IPS DF 6.9 (cell line): ENCODE measurements at regions not wholly inside any gene's neighbourhood (a gene's known extent, or its start where the extent isn't known, plus 50 kb on each side); places are given as distances from the start of the nearest gene placed in this dataset.

Experiments used
- DNase-seq: peaks from one replicate; pipeline ENCODE4 v3.0.0-alpha.2; 2013; ENCODE audit warnings: low read depth, low spot score
- H3K27ac ChIP-seq: one replicate; pipeline ENCODE4 v1.5.1; 2013; ENCODE audit warnings: low read length, control low read depth
- H3K27me3 ChIP-seq: 2 replicates; pipeline ENCODE4 v1.6.1; 2013; ENCODE audit warnings: mild to moderate bottlenecking, low read length; ENCODE audit not compliant: control insufficient read depth, insufficient read depth
- H3K36me3 ChIP-seq: 2 replicates; pipeline ENCODE4 v1.6.1; 2013; ENCODE audit warnings: low read length; ENCODE audit not compliant: control insufficient read depth, insufficient read depth
- H3K4me1 ChIP-seq: 2 replicates; pipeline ENCODE4 v1.6.1; 2013; ENCODE audit warnings: low read length; ENCODE audit not compliant: control insufficient read depth, insufficient read depth
- H3K4me3 ChIP-seq: 2 replicates; pipeline ENCODE4 v1.5.1; 2013; ENCODE audit warnings: mild to moderate bottlenecking, low read length
- H3K9me3 ChIP-seq: 2 replicates; pipeline ENCODE4 v1.6.1; 2013; ENCODE audit warnings: low read length, inconsistent platforms; ENCODE audit not compliant: control insufficient read depth, insufficient read depth
- WGBS: extraction: QIAGEN DNeasy Blood & Tissue Kit; methylation state at CpG from one replicate; pipeline ENCODE4 v1.1.7; 2013; ENCODE audit warnings: mixed read lengths, missing lambda C conversion rate; ENCODE audit not compliant: insufficient read length, insufficient coverage; 5-methylcytosine and 5-hydroxymethylcytosine counted together

- Histone ChIP-seq H3K4me1 (no peaks in the 10 kb centered on the region), H3K36me3 (no peaks in the 10 kb centered on the region), H3K4me3 (no peak overlapping the region), H3K27ac (no peak overlapping the region), H3K27me3 (no peaks in the 10 kb centered on the region), H3K9me3 (no peaks in the 10 kb centered on the region)
- WGBS, result no CpG with 5 or more reads among the region's 6 CpGs
- DNase-seq, result no peak
Measured at GRCh38 chr17:36861531-36861930, 75.7 kb upstream of the LHX1 start.

GRCh38 chr17:36862116-36862920 is 75.0 kb upstream of the LHX1 start:
- WGBS, result no CpG with 5 or more reads among the region's 14 CpGs
- no peak overlapping the region for H3K4me3 ChIP-seq

GRCh38 chr17:36863131-36863530 is 74.1 kb upstream of the LHX1 start:
- Histone ChIP-seq H3K9me3 (no peaks in the 10 kb centered on the region), H3K27me3 (no peaks in the 10 kb centered on the region), H3K4me3 (no peak overlapping the region), H3K4me1 (no peaks in the 10 kb centered on the region; the same call in 1 of the 2 replicates), H3K27ac (no peak overlapping the region), H3K36me3 (no peaks in the 10 kb centered on the region)
- no CpG with 5 or more reads among the region's 6 CpGs for WGBS
- no peak for DNase-seq

More at GRCh38 chr17:36862116-36862920, 75.0 kb upstream of the LHX1 start:
- no peak overlapping the region for H3K27ac ChIP-seq
- no peaks in the 10 kb centered on the region for H3K9me3 ChIP-seq
- H3K36me3 ChIP-seq, result no peaks in the 10 kb centered on the region
- DNase-seq, result no peak
- H3K27me3 ChIP-seq, result no peaks in the 10 kb centered on the region
- no peaks in the 10 kb centered on the region for H3K4me1 ChIP-seq

- Histone ChIP-seq H3K27me3 (no peaks in the 10 kb centered on the region), H3K27ac (no peak overlapping the region), H3K4me3 (no peak overlapping the region), H3K9me3 (no peaks in the 10 kb centered on the region), H3K36me3 (no peaks in the 10 kb centered on the region), H3K4me1 (no peaks in the 10 kb centered on the region; the same call in 1 of the 2 replicates)
- DNase-seq, result no peak
- no CpG with 5 or more reads among the region's 21 CpGs for WGBS
Measured at GRCh38 chr17:36863676-36864612, 73.3 kb upstream of the LHX1 start.

- H3K27me3 ChIP-seq, result no peaks in the 10 kb centered on the region
- H3K36me3 ChIP-seq, result no peaks in the 10 kb centered on the region
- no CpG with 5 or more reads among the region's 11 CpGs for WGBS
- H3K4me1 ChIP-seq, result no peaks in the 10 kb centered on the region; the same call in 1 of the 2 replicates
- H3K9me3 ChIP-seq, result no peaks in the 10 kb centered on the region
- DNase-seq, result no peak
- H3K27ac ChIP-seq, result no peak overlapping the region
- no peak overlapping the region for H3K4me3 ChIP-seq
Measured at GRCh38 chr17:36864827-36865430, 72.3 kb upstream of the LHX1 start.

- DNase-seq, result no peak
- H3K4me3 ChIP-seq, result no peak overlapping the region
- H3K27me3 ChIP-seq, result no peaks in the 10 kb centered on the region
- no peaks in the 10 kb centered on the region for H3K9me3 ChIP-seq
- H3K27ac ChIP-seq, result no peak overlapping the region
- no CpG with 5 or more reads among the region's 6 CpGs for WGBS
- H3K4me1 ChIP-seq, result peaks cover 3% of the 10 kb centered on the region
- no peaks in the 10 kb centered on the region for H3K36me3 ChIP-seq
Measured at GRCh38 chr17:36867716-36868341, 69.4 kb upstream of the LHX1 start.

- Histone ChIP-seq H3K36me3 (no peaks in the 10 kb centered on the region), H3K27me3 (no peaks in the 10 kb centered on the region)
Measured at GRCh38 chr17:36868777-36869176, 68.5 kb upstream of the LHX1 start.

GRCh38 chr17:36869441-36869840 is 67.8 kb upstream of the LHX1 start:
- Histone ChIP-seq H3K4me3 (no peak overlapping the region), H3K27me3 (no peaks in the 10 kb centered on the region), H3K27ac (no peak overlapping the region), H3K36me3 (no peaks in the 10 kb centered on the region), H3K4me1 (peaks cover 3% of the 10 kb centered on the region), H3K9me3 (no peaks in the 10 kb centered on the region)
- no CpG with 5 or more reads among the region's 8 CpGs for WGBS
- DNase-seq, result no peak

More at GRCh38 chr17:36868777-36869176, 68.5 kb upstream of the LHX1 start:
- WGBS, result no CpG with 5 or more reads among the region's 10 CpGs
- no peak overlapping the region for H3K27ac ChIP-seq
- no peak overlapping the region for H3K4me3 ChIP-seq
- DNase-seq, result no peak
- H3K4me1 ChIP-seq, result peaks cover 3% of the 10 kb centered on the region
- no peaks in the 10 kb centered on the region for H3K9me3 ChIP-seq

GRCh38 chr17:36869856-36870719 is 67.2 kb upstream of the LHX1 start:
- WGBS, result no CpG with 5 or more reads among the region's 18 CpGs
- DNase-seq, result no peak
- H3K27ac ChIP-seq, result no peak overlapping the region

More at GRCh38 chr17:36869856-36870719, 67.2 kb upstream of the LHX1 start:
- H3K4me1 ChIP-seq, result peaks cover 3% of the 10 kb centered on the region
- no peaks in the 10 kb centered on the region for H3K36me3 ChIP-seq
- no peaks in the 10 kb centered on the region for H3K9me3 ChIP-seq
- no peak overlapping the region for H3K4me3 ChIP-seq
- H3K27me3 ChIP-seq, result no peaks in the 10 kb centered on the region
